Left lobe of liver (tissue), 2 donors: ENCODE measurements at regions not wholly inside any gene's neighbourhood (a gene's known extent, or its start where the extent isn't known, plus 50 kb on each side); places are given as distances from the start of the nearest gene placed in this dataset.
"Not testable (repeated sequence)": the region's sequence is repeated elsewhere in the genome, so short reads cannot be mapped to it uniquely, and the experiment has no call there.

Experiments used
- ATAC-seq: fragments of 200-7000 bp; cut with Tn5 transposase; one replicate; pipeline ENCODE4 v1.9.1; 2020; ENCODE audit warnings: mild to moderate bottlenecking, moderate library complexity
- DNase-seq: peaks from one replicate; pipeline ENCODE4 v3.0.0-alpha.2; 2020; ENCODE audit warnings: low spot score
- donor health status: DM: no; HTN: no; CAD: no; lungs with moderate emphysema.
- donor health status: DM: no; HTN: yes; CAD: no.

DNA sequence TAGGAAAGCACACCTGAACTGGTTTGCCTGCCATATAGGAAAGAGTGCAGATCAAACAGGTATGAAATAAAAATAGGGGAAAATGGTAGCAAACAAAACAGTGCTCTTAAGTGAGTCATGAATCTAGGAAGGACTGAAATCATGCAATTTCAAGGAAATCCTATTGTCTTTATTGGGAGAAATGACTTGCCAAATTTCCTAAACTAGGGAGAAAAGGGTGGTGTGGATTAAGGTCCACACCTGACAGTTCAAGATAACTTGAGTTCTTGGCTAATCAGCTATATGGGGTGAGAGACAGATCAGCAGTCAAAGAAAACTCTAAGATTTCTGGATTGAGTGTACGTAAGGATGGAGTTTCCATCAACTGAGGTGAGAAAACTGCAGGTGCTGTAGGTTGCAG is 101.1 kb downstream of the PRKAB2 start:
- DNase-seq (no peak), ATAC-seq (no peak)

DNA sequence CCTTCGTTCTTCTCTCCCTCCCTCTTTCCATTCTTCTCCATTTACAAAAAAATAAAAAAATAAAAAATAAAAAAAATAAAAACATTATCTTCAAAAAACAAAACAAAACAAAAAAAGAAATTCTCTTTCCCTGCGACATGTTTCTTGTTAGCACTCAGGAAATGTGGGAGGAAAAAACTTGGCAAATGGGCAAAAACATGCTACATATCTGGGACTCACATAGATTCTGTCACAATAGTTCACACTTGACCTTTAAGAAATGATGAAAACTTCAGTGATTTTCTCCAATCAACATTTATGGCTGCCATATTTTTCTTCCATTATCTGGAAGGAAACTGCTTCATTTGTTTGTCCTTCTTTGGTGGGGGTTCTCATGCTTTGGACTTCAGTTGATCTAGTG is 109.3 kb downstream of the PRKAB2 start:
- DNase-seq (no peak), ATAC-seq (no peak)

DNA sequence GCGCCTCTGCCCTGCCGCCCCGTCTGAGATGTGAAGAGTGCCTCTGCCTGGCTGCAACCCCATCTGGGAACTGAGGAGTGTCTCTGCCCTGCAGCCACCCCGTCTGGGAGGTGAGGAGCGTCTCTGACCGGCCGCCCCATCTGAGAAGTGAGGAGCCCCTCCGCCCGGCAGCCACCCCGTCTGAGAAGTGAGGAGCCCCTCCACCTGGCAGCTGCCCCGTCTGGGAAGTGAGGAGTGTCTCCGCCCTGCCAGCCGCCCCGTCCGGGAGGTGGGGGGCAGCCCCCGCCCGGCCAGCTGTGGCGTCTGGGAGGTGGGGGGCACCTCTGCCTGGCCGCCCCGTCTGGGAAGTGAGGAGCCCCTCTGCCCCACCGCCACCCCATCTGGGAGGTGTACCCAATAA is 110.4 kb downstream of the PRKAB2 start:
- DNase-seq, ATAC-seq: not testable (repeated sequence)

DNA sequence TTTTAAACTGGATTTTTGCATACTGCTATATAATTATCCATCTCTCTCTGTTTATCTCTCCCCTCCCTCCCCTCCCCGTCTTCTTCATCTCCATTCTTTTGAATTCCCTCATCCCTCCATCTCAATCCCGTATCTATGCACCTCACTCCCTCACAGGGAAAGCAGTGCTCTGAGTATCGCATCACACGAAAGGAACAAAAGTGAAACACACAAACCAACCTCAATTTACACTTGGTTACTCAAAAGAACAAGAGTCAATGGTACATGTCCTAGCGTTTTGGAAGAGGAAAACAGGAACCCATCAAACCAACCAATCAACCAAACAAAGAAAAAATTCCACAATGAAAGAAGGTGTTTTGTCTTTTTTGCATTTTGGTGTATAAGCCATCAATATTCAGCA is 115.1 kb downstream of the NBPF12 start:
- ATAC-seq, result no peak
- no peak for DNase-seq

- DNase-seq (no peak), ATAC-seq (no peak)
These were observed 114.6 kb downstream of the NBPF12 start for GRCh38 chr1:147052677-147053076.

DNA sequence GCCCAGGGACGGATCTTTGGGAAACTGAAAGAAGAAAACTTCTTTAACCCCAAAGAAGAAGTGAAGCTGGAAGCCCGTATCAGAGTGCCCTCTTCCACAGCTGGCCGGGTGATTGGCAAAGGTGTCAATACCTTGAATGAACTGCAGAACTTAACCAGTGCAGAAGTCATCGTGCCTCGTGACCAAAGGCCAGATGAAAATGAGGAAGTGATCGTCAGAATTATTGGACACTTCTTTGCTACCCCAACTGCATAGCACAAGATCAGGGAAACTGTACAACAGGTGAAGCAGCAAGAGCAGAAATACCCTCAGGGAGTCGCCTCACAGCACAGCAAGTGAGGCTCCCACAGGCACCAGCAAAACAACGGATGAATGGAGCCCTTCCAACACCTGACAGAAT is 114.0 kb downstream of the NBPF12 start:
- ATAC-seq (no peak), DNase-seq (no peak)

- DNase-seq, result no peak
- ATAC-seq, result no peak
These were observed 113.0 kb downstream of the NBPF12 start for GRCh38 chr1:147051136-147051535.

GRCh38 chr1:147050654-147051053 is 112.5 kb downstream of the NBPF12 start:
- DNase-seq (no peak), ATAC-seq (no peak)

GRCh38 chr1:147046863-147047394 is 108.8 kb downstream of the NBPF12 start:
- DNase-seq, ATAC-seq: not testable (repeated sequence)

- no peak for ATAC-seq
- DNase-seq, result no peak
These were observed 108.2 kb downstream of the NBPF12 start for GRCh38 chr1:147046189-147046862.
